ENCODE measurements at regions not wholly inside any gene's neighbourhood (a gene's known extent, or its start where the extent isn't known, plus 50 kb on each side); places are given as distances from the start of the nearest gene placed in this dataset.
"Not testable (repeated sequence)": the region's sequence is repeated elsewhere in the genome, so short reads cannot be mapped to it uniquely, and the experiment has no call there.

DNA sequence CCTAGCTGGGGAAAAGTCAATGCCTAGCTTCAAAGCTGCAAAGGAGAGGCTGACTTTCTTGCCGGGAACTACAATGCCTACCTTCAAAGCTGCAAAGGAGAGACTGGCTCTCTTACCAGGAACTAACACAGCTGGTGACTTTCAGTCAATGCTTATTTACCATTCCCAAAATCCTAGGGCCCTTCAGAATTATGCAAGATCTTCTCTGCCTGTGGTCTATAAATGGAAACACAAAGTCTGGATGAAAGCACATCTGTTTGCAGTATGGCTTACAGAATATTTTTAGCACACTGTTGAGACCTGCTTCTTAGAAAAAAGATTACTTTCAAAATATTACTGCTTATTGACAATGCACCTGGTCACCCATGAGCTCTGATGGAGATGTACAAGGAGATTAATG, 259.4 kb downstream of the PLK2 start:
- no peak for DNase-seq (ENCODE audit: low read depth)

- no peak for DNase-seq (ENCODE audit: low read depth)
These were observed 260.8 kb downstream of the PLK2 start for GRCh38 chr5:58199087-58199486.

DNA sequence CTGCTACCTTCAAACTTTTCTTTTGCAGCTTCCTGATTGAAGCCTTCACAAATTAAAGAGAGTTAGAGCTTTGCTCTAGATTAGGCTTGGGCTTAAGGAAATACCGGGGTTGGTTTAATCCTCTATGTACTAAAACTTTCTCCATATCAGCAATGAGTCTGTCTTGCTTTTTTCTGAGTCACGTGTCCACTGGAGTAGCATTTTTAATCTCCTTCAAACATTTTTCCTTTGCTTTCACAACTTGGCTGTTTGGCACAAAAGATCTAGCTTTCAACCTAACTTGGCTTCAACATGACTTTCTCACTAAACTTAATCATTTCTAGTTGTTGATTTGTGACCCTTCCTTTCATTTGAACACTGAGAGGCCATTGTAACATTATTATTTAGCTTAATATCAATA, 261.6 kb downstream of the PLK2 start:
- DNase-seq (ENCODE audit: low read depth): peak; percentile 20

- no peak for DNase-seq (ENCODE audit: low read depth)
These were observed 262.0 kb downstream of the PLK2 start for GRCh38 chr5:58197875-58198274.

- no peak for DNase-seq (ENCODE audit: low read depth)
These were observed 268.4 kb downstream of the PLK2 start for GRCh38 chr5:58191443-58191842.

GRCh38 chr5:58188262-58188651, 271.6 kb downstream of the PLK2 start:
- peak; percentile 74 for DNase-seq (ENCODE audit: low read depth)

- DNase-seq (ENCODE audit: low read depth): no peak
These were observed 272.2 kb downstream of the PLK2 start for GRCh38 chr5:58187432-58188261.

DNA sequence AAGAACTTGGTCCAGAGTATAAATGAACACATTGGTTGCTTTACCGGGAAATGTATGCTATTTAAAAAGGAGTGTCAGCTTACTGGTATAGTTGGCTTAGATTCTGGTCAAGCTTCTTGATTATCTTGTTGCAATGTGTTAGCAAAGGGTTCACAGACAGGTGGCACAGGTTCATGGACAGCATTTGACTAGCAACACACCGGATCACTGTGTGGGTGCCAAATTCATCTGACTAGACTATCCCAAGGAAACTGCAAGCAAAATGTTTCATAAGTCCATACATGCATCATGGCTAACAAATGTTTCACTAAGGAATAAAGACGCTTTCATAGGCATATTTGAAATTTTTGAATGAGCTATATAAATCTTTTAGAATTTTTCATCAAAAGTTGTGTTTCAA, 274.1 kb downstream of the PLK2 start:
- peak; percentile 45 for DNase-seq (ENCODE audit: low read depth)

- no peak for DNase-seq (ENCODE audit: low read depth)
These were observed 274.5 kb downstream of the PLK2 start for GRCh38 chr5:58185397-58185796.

- peak; percentile 63 for DNase-seq (ENCODE audit: low read depth)
These were observed 275.0 kb downstream of the PLK2 start for GRCh38 chr5:58184910-58185309.

DNA sequence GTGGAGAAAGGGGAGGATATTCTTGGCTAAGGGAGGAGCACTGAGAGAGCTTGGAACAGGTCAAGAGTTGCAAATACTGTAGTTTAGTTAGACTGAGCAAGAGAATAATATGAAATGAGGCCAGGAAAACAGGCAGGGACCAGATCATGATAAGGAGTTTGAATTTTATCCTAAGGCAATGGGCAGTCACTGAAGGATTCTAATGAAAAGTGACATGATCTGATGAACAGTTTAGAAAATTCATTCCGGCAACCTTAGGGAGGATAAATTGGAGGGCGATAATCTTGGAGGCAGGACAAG, 276.1 kb downstream of the PLK2 start:
- DNase-seq (ENCODE audit: low read depth): no peak

DNA sequence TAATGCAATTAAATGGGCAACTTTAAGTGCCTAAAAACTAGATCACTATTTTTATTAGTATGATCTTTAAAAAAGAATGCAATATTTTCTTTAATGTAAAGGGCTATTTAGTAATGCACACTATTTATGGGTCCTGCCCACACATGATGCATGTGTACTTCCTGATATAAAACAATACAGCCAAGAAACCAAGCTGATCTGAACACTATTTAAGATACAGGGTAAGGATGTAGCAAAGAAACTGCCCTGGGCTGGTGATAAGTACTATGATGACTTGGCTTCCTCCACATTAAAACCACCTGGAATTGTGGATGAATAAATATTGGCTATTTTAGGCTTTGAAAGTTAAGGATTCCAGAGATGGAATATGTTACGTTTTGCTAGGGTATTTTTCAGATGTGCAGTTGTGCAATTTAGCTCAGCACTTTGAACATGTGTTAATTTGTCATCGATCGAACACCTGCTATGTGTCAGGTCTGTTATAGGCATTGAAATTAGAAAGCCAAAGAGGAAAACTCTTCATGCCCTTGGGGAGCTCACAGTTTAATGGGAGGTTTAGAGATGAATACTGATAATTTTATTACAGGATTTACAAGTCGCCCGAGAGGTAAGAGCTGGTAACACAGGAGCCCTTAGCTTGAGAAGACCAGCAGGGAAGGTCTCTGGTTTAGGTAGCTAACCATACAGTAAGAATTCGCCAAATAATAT, 276.7 kb downstream of the PLK2 start:
- DNase-seq (ENCODE audit: low read depth): no peak

- peak; percentile 18 for DNase-seq (ENCODE audit: low read depth)
These were observed 277.5 kb downstream of the PLK2 start for GRCh38 chr5:58182287-58182841.

DNA sequence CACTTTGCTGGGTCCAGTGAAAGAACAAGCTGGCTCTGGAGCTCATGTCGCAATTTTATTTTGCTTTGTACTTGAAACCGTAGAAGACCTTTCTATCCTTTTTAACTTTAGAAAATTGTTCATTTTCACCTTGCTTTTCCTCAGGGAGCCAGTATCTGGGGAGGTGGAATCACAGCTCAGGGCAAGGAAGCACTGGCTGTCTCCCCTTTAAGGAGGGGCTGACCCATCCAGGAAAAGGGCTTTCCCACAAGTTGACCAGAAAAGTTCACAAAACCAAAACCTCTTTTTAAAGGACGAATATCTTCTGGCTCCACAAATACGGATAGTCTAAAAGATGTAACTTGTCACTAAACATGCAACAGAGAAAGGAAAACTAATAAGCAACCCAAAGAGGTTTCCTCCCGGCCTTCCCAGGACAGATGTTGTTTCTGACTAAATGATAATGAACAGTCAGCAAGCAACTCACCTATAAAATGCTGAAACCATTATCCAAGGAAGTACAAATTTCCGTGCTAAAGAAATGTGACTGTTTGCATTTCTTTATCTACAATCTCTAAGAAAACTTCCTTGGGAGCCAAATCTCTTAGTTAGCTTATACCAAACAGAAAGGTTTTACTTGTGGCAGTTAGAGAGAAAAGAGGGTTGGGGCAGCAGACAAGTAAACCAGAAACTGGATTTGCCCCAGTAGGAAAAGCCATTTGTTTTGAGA, 278.2 kb downstream of the PLK2 start:
- DNase-seq (ENCODE audit: low read depth): no peak

DNA sequence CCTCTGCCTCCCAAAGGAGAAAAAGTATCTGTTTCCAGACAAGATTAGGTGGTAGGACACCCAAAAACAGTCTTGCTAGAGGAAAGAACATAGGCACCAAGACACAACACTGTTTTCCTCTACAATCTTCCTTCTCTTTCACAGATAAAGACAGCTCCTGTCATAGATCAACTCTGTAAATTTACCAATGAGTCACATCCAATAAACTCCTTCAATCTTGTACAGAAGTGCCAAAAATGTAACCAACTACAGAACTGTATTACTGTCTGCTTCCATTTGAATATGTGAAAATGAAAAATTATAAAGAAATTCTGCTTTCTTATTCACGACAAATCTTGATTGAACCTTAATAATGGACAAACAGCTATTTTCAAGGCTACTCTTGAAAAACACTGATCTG, 286.9 kb downstream of the PLK2 start:
- no peak for DNase-seq (ENCODE audit: low read depth)

GRCh38 chr5:58165152-58165551, 294.7 kb downstream of the PLK2 start:
- no peak for DNase-seq (ENCODE audit: low read depth)

- not testable (repeated sequence) for DNase-seq (ENCODE audit: low read depth)
These were observed 298.0 kb downstream of the PLK2 start for GRCh38 chr5:58161889-58162288.

- DNase-seq (ENCODE audit: low read depth): no peak
These were observed 302.7 kb downstream of the PLK2 start for GRCh38 chr5:58156973-58157701.

DNA sequence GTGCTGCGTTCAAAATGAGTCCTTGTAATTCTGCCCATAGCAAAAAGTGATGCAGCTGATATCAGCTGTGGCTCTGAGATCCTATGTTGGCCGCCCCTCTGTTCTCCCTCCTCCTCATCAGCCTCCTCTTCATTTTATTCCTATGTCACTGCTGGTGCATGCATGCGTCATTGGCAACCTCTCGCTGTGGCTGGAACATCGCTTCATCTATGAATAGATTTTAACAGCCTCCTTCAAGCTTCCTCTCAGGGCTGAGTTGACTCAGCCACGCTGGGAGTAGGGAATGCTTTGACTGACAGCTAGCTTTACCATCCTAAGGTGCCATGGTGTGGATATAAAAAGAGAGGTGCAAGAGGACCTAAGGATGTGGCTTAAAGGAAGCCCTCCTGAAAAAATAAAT, 303.5 kb downstream of the PLK2 start:
- DNase-seq (ENCODE audit: low read depth): no peak

- DNase-seq (ENCODE audit: low read depth): no peak
These were observed 306.6 kb downstream of the PLK2 start for GRCh38 chr5:58153255-58153654.

DNA sequence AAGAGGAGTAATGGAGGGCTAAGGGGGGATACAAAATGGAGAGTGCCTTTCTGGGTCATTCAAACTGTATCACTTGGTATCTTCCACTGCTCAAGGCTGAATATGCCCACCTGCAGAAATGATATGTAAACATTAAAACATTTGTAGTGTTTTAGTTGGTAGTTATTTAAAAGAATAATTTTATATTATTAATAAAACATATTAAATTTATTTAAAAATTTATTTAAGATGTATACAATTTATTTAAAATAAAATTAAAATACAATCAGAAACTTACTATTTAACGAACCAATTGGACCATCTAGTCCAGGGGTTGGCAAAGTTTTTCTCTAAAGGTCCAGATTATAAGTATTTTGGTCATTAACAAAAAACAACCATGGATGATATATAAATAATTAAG, 308.5 kb downstream of the PLK2 start:
- DNase-seq (ENCODE audit: low read depth): no peak

GRCh38 chr5:58150926-58151325, 309.0 kb downstream of the PLK2 start:
- DNase-seq (ENCODE audit: low read depth): no peak
